Suprapubic skin (tissue), 4 donors: ENCODE measurements at regions not wholly inside any gene's neighbourhood (a gene's known extent, or its start where the extent isn't known, plus 50 kb on each side); places are given as distances from the start of the nearest gene placed in this dataset.

Source experiments
- DNase-seq, 2 donors: peaks; one replicate each; pipeline ENCODE4 v3.0.0-alpha.2; 2019; ENCODE audit warnings: low spot score in 2 of 2
- H3K27ac ChIP-seq: fragments of 200-600 bp; sonication (generic); one replicate; pipeline ENCODE4 v1.5.1; 2019
- H3K27me3 ChIP-seq: fragments of 200-600 bp; sonication (generic); one replicate; pipeline ENCODE4 v1.5.1; 2019
- H3K36me3 ChIP-seq: fragments of 200-600 bp; sonication (generic); one replicate; pipeline ENCODE4 v1.5.1; 2019
- H3K4me1 ChIP-seq: fragments of 200-600 bp; sonication (generic); one replicate; pipeline ENCODE4 v1.5.1; 2019
- H3K4me3 ChIP-seq: fragments of 200-600 bp; sonication (generic); one replicate; pipeline ENCODE4 v1.5.1; 2019; ENCODE audit warnings: mild to moderate bottlenecking
- H3K9me3 ChIP-seq: fragments of 200-600 bp; sonication (generic); one replicate; pipeline ENCODE4 v1.5.1; 2019
- CTCF ChIP-seq, 2 donors: fragments of 200-600 bp in 1 of 2; fragments of 450-650 bp in 1 of 2; sonication (generic) in 1 of 2; IDR thresholded peaks; one replicate each; pipeline ENCODE4 v1.5.1; 2016 to 2019; ENCODE audit warnings: antibody characterized with exemption in 2 of 2, mild to moderate bottlenecking in 1 of 2, moderate library complexity in 1 of 2
- EP300 ChIP-seq: sonication (generic); formaldehyde crosslinking; IDR thresholded peaks from one replicate; pipeline ENCODE4 v1.6.1; 2017; ENCODE audit warnings: antibody characterized with exemption
- POLR2A ChIP-seq, 2 donors: fragments of 450-650 bp; IDR thresholded peaks; one replicate each; pipeline ENCODE4 v1.6.1; 2017; ENCODE audit warnings: antibody characterized with exemption in 2 of 2, mild to moderate bottlenecking in 2 of 2, moderate library complexity in 2 of 2
- POLR2AphosphoS5 ChIP-seq, 3 donors: sonication (generic); formaldehyde crosslinking; IDR thresholded peaks; one replicate each; pipeline ENCODE4 v1.6.1; 2017; ENCODE audit warnings: antibody characterized with exemption in 3 of 3
- WGBS: methylation state at CpG from one replicate; pipeline ENCODE4 v1.1.5; 2018; 5-methylcytosine and 5-hydroxymethylcytosine counted together

DNA sequence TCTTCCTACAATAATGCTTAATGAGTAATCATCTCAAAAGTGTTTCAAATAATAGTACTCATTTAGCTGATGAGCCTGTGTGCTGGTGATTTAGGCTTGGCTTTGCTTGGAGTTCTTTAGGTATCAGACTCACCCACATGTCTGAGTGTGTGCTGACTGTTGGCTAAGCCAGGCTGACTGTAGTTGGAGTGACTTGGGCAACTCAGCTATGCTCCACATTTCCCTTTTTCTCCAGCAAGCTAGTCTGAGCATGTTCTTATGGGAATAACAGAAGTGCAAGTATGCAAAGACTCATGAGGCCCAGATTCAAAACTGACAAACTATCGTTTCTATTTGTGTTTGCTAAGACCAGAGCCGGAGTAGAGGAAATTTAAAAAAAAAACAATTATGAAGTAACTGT lies 99.0 kb upstream of the ADGRL4 start:
- 47% methylated on average over 2 of the region's 2 CpGs for WGBS
- Histone ChIP-seq H3K4me1 (no peaks in the 10 kb centered on the region), H3K27me3 (no peaks in the 10 kb centered on the region), H3K36me3 (no peaks in the 10 kb centered on the region), H3K9me3 (no peaks in the 10 kb centered on the region), H3K27ac (no peak overlapping the region), H3K4me3 (no peak overlapping the region)
- no peak for TF ChIP-seq EP300
- DNase-seq = no peak

- 84% methylated on average over 3 of the region's 3 CpGs for WGBS
- Histone ChIP-seq H3K27ac (no peak overlapping the region), H3K4me1 (no peaks in the 10 kb centered on the region)
Observed at GRCh38 chr1:79104617-79105016, 98.1 kb upstream of the ADGRL4 start.

DNA sequence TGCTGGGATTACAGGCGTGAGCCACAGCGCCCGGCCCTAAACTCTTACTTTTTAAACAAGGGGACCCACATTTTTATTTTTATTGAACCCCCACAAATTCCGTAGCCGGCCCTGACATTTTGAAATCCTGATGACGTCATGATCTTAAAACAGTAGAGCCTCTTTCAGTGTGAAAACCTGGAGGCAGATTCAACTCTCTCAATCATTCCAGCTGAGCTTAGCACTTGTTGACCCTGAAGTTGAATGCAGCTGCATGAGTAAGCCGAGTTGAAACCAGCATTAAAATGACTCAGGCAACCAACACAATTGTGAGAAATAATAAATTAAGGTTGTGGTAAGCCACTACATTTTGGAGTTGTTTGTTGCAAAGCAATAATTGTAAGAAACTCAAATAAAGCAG lies 93.9 kb upstream of the ADGRL4 start:
- Histone ChIP-seq H3K27me3 (no peaks in the 10 kb centered on the region), H3K36me3 (no peaks in the 10 kb centered on the region), H3K4me3 (no peak overlapping the region), H3K4me1 (no peaks in the 10 kb centered on the region), H3K27ac (no peak overlapping the region), H3K9me3 (no peaks in the 10 kb centered on the region)
- 81% methylated on average over 7 of the region's 7 CpGs for WGBS
- no peak for DNase-seq
- TF ChIP-seq CTCF (IDR thresholded peaks at IDR 0.05) = no peak

More at GRCh38 chr1:79104617-79105016, 98.1 kb upstream of the ADGRL4 start:
- no peaks in the 10 kb centered on the region for H3K9me3 ChIP-seq
- H3K36me3 ChIP-seq = no peaks in the 10 kb centered on the region
- TF ChIP-seq POLR2A (IDR thresholded peaks at IDR 0.05) = no peak
- TF ChIP-seq EP300 = no peak
- no peaks in the 10 kb centered on the region for H3K27me3 ChIP-seq
- DNase-seq = no peak
- H3K4me3 ChIP-seq = no peak overlapping the region

DNA sequence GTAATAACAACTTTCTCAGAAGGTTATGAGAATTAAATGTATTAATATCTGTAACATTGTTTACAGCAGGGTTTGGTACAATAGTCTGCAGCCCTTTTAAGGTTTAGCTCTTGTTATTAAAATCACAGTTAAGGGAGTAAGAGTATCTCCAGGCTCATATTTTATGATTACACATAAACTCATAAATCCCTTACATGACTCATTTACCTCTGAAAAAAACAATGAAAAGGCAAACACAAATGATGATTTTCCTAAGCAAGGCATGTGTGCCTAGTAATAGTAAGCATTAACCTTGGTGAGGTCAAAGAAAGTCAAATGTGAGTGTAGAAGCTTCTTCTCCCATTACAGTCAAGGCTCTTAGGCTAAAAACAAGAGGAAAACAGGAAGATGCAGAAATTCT lies 84.5 kb upstream of the ADGRL4 start:
- H3K36me3 ChIP-seq = no peaks in the 10 kb centered on the region
- H3K4me1 ChIP-seq = no peaks in the 10 kb centered on the region
- H3K9me3 ChIP-seq = no peaks in the 10 kb centered on the region
- H3K4me3 ChIP-seq = no peak overlapping the region
- TF ChIP-seq POLR2AphosphoS5 (IDR thresholded peaks at IDR 0.05) (no peak), EP300 (no peak), POLR2A (IDR thresholded peaks at IDR 0.05) (no peak), CTCF (IDR thresholded peaks at IDR 0.05) (no peak)
- no peak overlapping the region for H3K27ac ChIP-seq
- H3K27me3 ChIP-seq = no peaks in the 10 kb centered on the region
- no peak for DNase-seq

- Histone ChIP-seq H3K4me3 (no peak overlapping the region), H3K9me3 (no peaks in the 10 kb centered on the region), H3K27ac (no peak overlapping the region), H3K4me1 (no peaks in the 10 kb centered on the region), H3K36me3 (no peaks in the 10 kb centered on the region), H3K27me3 (no peaks in the 10 kb centered on the region)
- DNase-seq = no peak
- whole genome bisulfite sequencing = 62% methylated on average over 2 of the region's 2 CpGs
- TF ChIP-seq EP300 (no peak), CTCF (IDR thresholded peaks at IDR 0.05) (no peak), POLR2A (IDR thresholded peaks at IDR 0.05) (no peak), POLR2AphosphoS5 (IDR thresholded peaks at IDR 0.05) (no peak)
Observed at GRCh38 chr1:79089946-79090345, 83.4 kb upstream of the ADGRL4 start.

- H3K27ac ChIP-seq = no peak overlapping the region
- TF ChIP-seq CTCF (IDR thresholded peaks at IDR 0.05) = no peak
- no peak for TF ChIP-seq POLR2AphosphoS5 (IDR thresholded peaks at IDR 0.05)
- no peak for TF ChIP-seq POLR2A (IDR thresholded peaks at IDR 0.05)
- no peak for TF ChIP-seq EP300
- no peak overlapping the region for H3K4me3 ChIP-seq
- H3K36me3 ChIP-seq = no peaks in the 10 kb centered on the region
- no peak for DNase-seq
- 64% methylated on average over 2 of the region's 2 CpGs for WGBS
- no peaks in the 10 kb centered on the region for H3K27me3 ChIP-seq
- no peaks in the 10 kb centered on the region for H3K4me1 ChIP-seq
- H3K9me3 ChIP-seq = no peaks in the 10 kb centered on the region
Observed at GRCh38 chr1:79082233-79082632, 75.7 kb upstream of the ADGRL4 start.
